HG02798 (cell line): ENCODE measurements at regions not wholly inside any gene's neighbourhood (a gene's known extent, or its start where the extent isn't known, plus 50 kb on each side); places are given as distances from the start of the nearest gene placed in this dataset.
"Not testable (repeated sequence)": the region's sequence is repeated elsewhere in the genome, so short reads cannot be mapped to it uniquely, and the experiment has no call there.

Source experiments
- ATAC-seq: cut with Tn5 transposase; IDR thresholded peaks from one replicate; pipeline ENCODE4 v1.9.1; 2021; ENCODE audit warnings: mild to moderate bottlenecking; ENCODE audit not compliant: unreplicated experiment, poor library complexity

DNA sequence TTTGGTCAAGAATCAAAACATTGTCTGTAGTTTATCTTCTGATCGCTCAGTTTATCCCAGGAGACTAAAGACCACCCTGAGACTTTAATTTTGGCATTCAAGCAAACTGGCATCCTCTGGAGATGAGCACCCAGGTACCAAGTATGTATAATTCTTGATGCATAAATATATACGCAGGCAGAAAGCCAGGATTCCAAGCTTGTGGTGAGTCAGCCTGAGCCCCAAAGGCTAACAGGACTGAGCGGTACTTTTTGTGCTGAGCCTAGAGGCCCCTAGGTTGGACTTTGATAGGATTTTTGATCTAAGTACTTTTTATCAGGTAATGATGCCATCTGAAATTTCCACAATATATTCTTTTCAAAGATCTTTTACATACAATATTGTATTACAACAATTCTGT is 301.3 kb downstream of the TFAP2B start:
- ATAC-seq = no peak

DNA sequence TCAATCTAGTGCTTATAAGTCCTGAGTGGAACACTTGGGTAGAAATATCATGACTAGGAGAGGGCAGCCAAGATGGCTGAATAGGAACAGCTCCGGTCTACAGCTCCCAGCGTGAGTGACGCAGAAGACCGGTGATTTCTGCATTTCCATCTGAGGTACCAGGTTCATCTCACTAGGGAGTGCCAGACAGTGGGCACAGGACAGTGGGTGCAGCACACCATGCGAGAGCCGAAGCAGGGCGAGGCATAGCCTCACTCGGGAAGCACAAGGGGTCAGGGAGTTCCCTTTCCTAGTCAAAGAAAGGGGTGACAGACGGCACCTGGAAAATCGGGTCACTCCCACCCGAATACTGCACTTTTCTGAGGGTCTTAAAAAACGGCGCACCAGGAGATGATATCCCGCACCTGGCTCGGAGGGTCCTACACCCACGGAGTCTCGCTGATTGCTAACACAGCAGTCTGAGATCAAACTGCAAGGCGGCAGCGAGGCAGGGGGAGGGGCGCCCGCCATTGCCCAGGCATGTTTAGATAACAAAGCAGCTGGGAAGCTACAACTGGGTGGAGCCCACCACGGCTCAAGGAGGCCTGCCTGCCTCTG is 302.8 kb downstream of the TFAP2B start:
- not testable (repeated sequence) for ATAC-seq

- ATAC-seq = no peak
Observed at GRCh38 chr6:51129043-51129442, 310.4 kb downstream of the TFAP2B start.

DNA sequence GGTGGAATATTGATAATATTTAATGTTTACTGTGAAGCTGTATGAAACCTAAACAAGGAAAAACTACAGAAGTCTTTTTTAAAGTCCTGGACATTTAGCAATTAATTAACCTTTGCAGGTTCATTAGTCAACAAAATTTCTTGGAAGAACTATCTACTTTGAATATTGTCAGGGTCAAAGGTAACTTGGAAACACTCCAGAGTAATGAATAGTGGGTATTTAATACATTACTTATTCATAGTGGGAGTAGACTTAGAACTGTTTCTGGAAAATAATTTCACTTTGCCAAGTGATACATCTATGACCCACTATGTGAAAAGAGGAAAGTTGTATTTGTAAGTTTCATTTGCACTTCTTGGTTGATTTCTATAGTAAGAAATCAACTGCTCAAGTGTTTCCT is 319.1 kb downstream of the TFAP2B start:
- ATAC-seq = no peak

GRCh38 chr6:51139950-51140385 is 321.3 kb downstream of the TFAP2B start:
- no peak for ATAC-seq

- no peak for ATAC-seq
Observed at GRCh38 chr6:51141080-51141479, 322.4 kb downstream of the TFAP2B start.

GRCh38 chr6:51147756-51148155 is 329.1 kb downstream of the TFAP2B start:
- no peak for ATAC-seq

DNA sequence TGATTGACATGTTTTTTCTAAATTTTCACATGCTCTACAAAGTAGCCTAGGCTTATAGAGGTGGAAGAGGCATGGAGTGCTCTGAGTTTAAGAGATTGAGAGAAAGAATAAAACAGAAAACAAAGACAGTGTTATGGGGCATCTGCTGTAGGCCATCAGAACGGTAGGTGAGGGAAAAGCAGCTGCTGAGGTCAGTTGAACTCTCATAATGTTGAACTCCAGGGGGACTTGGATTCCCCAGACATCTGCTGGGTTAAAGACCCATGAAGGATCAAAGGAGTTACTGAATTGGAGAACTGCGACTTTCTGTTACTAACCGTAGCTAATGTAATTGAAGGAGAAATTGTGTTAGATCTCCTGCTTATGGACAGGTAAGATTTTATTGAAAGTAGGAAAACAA is 333.9 kb downstream of the TFAP2B start:
- ATAC-seq = no peak

- no peak for ATAC-seq
Observed at GRCh38 chr6:51153109-51153508, 334.4 kb downstream of the TFAP2B start.

DNA sequence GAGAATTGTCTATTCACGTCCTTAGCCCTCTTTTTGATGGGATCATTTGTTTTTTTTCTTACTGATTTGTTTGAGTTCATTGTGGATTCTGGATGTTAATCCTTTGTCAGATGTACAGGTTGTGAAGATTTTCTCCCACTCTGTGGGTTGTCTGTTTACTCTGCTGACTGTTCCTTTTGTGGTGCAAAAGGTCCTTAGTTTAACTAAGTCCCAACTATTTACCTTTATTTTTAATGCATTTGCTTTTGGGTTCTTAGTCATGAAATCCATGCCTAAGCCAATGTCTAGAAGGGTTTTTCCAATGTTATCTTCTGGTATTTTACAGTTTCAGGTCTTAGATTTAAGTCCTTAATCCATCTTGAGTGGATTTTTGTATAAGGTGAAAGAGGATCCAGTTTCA is 336.3 kb downstream of the TFAP2B start:
- not testable (repeated sequence) for ATAC-seq

- ATAC-seq = not testable (repeated sequence)
Observed at GRCh38 chr6:51159260-51159659, 340.6 kb downstream of the TFAP2B start.

DNA sequence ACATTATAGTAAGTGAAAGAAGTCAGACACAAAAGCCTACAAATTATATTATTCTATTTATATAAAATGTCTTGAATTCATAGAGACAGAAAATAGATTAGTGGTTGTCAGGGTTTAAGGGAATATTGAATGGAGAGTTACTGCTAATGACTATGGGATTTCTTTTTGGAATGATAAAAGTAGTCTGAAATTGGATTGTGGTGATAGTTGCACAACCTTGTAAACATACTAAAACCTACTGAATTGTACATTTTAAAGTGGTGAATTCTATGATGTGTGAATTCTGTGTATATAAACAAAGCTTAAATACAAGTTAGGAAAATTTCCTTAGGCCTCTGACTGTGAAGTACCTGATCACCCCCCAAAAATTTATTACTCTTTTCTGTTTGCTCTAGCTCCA is 343.1 kb downstream of the TFAP2B start:
- ATAC-seq = no peak

GRCh38 chr6:51163843-51164529 is 345.3 kb downstream of the TFAP2B start:
- ATAC-seq = no peak

- ATAC-seq = no peak
Observed at GRCh38 chr6:51166914-51167313, 348.2 kb downstream of the TFAP2B start.

DNA sequence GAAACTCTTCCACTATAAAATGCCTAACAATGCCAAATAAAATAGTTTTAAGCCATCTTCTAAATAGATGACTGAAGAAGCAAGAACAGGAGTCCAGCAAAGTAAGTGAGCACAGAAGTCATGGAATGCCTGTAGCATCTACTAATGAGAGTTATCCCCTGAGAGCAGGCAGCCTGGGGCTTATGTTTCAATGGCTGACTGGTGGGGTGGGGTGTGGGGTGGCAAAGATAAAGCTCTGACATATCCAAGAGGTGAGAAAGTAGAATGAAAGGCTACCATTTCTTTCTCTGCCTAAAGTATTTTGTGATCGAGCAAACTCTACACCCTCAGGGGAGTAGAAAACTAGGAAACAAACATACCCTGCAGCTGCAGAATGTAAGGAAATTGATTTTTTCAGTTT is 348.8 kb downstream of the TFAP2B start:
- no peak for ATAC-seq

DNA sequence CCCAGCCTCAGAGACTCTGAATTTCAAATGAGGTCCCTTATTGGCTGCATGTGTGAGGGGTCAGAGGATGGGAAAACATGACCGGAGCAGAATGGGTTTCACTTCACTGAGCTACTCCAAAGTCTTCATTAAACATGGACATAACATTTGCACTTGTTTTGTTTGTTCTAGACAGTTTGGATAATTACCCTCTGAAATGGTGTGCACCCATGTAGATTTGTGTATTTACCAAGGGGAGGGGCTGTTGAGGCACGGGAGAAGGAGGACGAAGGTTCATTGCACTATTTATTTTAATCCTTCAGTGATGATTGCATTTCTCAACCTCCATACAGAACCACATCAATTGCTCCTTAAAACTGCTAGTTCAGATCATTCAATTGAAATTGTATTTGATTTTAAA is 364.2 kb downstream of the TFAP2B start:
- ATAC-seq = no peak

DNA sequence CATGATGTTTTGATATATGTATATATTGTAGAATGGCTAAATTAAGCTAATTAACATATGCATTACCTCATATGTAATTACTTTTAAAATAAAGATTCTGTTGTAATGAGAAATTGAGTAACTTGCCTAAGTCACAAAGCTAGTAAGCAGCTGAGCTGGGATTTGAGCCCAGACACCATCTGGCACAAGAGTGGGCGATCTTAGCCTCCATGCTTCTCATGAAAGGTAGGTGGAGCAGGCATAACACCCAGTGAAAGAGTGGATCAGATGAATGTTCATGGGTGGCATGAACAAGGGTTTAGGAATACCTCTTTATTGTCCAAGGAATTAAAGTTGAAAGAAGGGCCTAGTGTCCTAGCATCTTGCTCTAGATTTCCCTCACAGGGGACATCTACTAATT is 365.4 kb downstream of the TFAP2B start:
- ATAC-seq = no peak

GRCh38 chr6:51193163-51193562 is 374.5 kb downstream of the TFAP2B start:
- ATAC-seq = not testable (repeated sequence)

- no peak for ATAC-seq
Observed at GRCh38 chr6:51199105-51199552, 380.5 kb downstream of the TFAP2B start.

DNA sequence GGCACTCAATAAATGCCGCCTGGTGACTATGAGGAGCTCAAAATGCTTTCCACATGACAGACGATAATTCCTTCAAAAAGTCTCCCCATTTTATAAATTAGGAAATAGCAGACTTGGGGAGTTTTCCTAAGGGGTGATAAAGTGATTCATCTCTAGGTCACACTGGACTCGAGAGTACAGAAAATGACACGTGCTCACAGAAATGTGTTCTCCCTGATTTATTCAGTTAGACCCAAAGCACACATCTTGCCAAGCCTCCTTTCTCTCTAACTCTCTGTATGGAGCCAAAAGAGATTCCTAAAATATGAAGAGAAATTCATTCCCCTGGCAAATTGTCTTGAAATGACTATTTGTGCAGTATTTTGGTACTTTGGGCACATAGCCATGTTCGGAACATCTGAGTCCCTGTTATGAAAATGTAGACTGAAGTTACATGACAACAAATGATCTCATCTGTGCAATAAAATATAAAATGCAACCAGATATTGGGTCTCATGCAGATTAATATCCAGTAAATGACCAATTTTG is 381.1 kb downstream of the TFAP2B start:
- no peak for ATAC-seq

DNA sequence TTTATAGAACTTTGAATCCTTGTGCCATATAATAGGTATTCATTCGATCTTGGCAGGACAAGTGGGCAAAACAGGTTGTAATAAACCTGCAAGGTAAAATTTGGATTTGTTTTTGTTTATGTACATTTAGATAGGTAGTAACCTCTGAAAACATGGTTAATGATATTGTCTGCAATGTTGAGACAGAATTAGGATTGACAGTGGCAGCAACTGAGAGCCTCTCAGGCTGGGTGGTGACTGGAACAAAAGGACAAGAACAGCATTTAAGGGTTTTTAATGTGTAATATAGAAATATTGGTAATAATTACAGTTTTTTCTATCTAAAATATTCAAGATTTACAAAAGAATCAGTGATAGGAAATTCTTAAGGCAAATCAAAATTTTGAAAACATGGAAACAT is 382.0 kb downstream of the TFAP2B start:
- no peak for ATAC-seq

DNA sequence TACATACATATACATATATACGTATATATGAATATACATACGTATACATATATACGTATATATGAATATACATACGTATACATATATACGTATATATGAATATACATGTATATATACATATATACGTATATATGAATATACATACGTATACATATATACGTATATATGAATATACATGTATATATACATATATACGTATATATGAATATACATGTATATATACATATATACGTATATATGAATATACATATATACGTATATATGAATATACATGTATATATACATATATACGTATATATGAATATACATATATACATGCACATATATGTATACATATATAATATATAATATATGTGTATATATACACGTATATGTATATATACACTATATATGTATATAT is 384.0 kb downstream of the TFAP2B start:
- ATAC-seq = not testable (repeated sequence)
